ENCODE measurements at regions not wholly inside any gene's neighbourhood (a gene's known extent, or its start where the extent isn't known, plus 50 kb on each side); places are given as distances from the start of the nearest gene placed in this dataset.

- no peak overlapping the region for H3K4me3 ChIP-seq
- no peaks in the 10 kb centered on the region for H3K27me3 ChIP-seq
- TF ChIP-seq EP300 (IDR thresholded peaks at IDR 0.05) (no peak), POLR2AphosphoS5 (IDR thresholded peaks at IDR 0.05) (no peak), POLR2A (IDR thresholded peaks at IDR 0.05) (no peak), CTCF (IDR thresholded peaks at IDR 0.05) (no peak)
- no peaks in the 10 kb centered on the region for H3K36me3 ChIP-seq
- WGBS, 2 donors (ENCODE audit: low coverage in 1 of 2): 47 to 85% methylated on average over 1 of the region's 1 CpG
- peak overlapping the region in 1 of 4 donors; percentile 16 for H3K27ac ChIP-seq
- no peaks in the 10 kb centered on the region for H3K9me3 ChIP-seq
- ATAC-seq: no peak
- peaks cover 0 to 27% (median 11%) of the 10 kb centered on the region in 3 donors for H3K4me1 ChIP-seq
Observed at GRCh38 chr3:116815321-116815720, 105.7 kb downstream of the TUSC7 start.

DNA sequence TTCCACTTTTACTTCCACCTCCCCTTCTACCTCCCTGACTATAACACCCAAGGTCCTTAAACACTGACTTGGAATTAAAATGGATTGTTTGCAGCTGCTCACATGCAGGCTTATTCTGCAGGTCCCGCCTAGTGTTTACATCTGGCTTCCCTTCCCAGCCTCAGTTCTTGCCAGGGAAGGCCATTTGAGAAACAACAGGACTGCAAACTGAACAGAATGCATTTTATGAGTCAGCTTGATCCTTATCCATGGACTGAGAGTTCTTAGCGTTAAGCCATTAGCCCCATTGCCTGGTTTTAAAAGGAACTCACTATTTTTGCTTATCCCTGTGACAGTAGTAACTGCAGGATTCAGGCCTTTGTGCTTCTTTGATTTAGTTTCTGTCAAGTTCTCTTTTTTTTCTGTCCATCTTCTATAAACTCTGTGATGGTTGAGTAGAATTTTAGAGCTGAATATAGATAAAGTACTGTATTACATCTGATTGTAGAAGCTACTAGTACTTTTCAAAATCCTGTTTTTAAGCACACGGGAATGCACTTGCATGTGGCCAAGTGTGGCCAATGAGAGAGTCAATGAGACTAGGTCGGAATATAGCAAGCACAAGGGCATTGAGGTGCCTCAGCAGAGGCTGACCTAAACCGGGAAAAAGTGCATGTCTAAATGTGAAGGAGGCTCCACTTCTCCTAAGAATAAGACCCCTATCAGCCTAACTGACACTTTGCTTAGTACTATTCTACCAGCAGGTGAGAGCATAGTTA is 106.4 kb downstream of the TUSC7 start:
- Histone ChIP-seq H3K27me3 (no peaks in the 10 kb centered on the region), H3K27ac (peak overlapping the region; percentile 4 to 61 (median 34)), H3K9me3 (no peaks in the 10 kb centered on the region), H3K4me1 (peaks cover 0 to 27% (median 11%) of the 10 kb centered on the region in 3 donors), H3K36me3 (no peaks in the 10 kb centered on the region), H3K4me3 (no peak overlapping the region)
- WGBS, 2 donors (ENCODE audit: low coverage in 1 of 2): 18 to 19% methylated on average over 5 of the region's 5 CpGs
- TF ChIP-seq EP300 (IDR thresholded peaks at IDR 0.05) (no peak), POLR2AphosphoS5 (IDR thresholded peaks at IDR 0.05) (peak; percentile 86), POLR2A (IDR thresholded peaks at IDR 0.05) (no peak), CTCF (IDR thresholded peaks at IDR 0.05) (no peak)
- ATAC-seq: peak; percentile 73

GRCh38 chr3:116821371-116821770 is 111.8 kb downstream of the TUSC7 start:
- Histone ChIP-seq H3K4me1 (peaks cover 0 to 11% (median 3%) of the 10 kb centered on the region in 3 donors), H3K27ac (no peak overlapping the region), H3K9me3 (no peaks in the 10 kb centered on the region), H3K4me3 (no peak overlapping the region), H3K36me3 (no peaks in the 10 kb centered on the region), H3K27me3 (no peaks in the 10 kb centered on the region)
- 60 to 100% methylated on average over 1 of the region's 1 CpG for WGBS, 2 donors (ENCODE audit: low coverage in 1 of 2)
- no peak for TF ChIP-seq POLR2A (IDR thresholded peaks at IDR 0.05)
- no peak for ATAC-seq

- no peaks in the 10 kb centered on the region for H3K4me1 ChIP-seq
- H3K4me3 ChIP-seq: no peak overlapping the region
- no peaks in the 10 kb centered on the region for H3K27me3 ChIP-seq
- no peaks in the 10 kb centered on the region for H3K9me3 ChIP-seq
- ATAC-seq: no peak
- no peak overlapping the region for H3K27ac ChIP-seq
- WGBS, 2 donors (ENCODE audit: low coverage in 1 of 2): 83% methylated on average over 1 of the region's 1 CpG
- H3K36me3 ChIP-seq: no peaks in the 10 kb centered on the region
- TF ChIP-seq POLR2A (IDR thresholded peaks at IDR 0.05) (no peak), EP300 (IDR thresholded peaks at IDR 0.05) (no peak)
Observed at GRCh38 chr3:116824208-116824607, 114.6 kb downstream of the TUSC7 start.

GRCh38 chr3:116833202-116833601 is 123.6 kb downstream of the TUSC7 start:
- no peak for ATAC-seq
- H3K36me3 ChIP-seq: no peaks in the 10 kb centered on the region
- no peak overlapping the region for H3K27ac ChIP-seq
- TF ChIP-seq EP300 (IDR thresholded peaks at IDR 0.05) (no peak), POLR2AphosphoS5 (IDR thresholded peaks at IDR 0.05) (no peak), CTCF (IDR thresholded peaks at IDR 0.05) (no peak), POLR2A (IDR thresholded peaks at IDR 0.05) (no peak)
- no peak overlapping the region for H3K4me3 ChIP-seq
- H3K27me3 ChIP-seq: no peaks in the 10 kb centered on the region
- H3K4me1 ChIP-seq: no peaks in the 10 kb centered on the region
- no peaks in the 10 kb centered on the region for H3K9me3 ChIP-seq

- TF ChIP-seq POLR2A (IDR thresholded peaks at IDR 0.05) (no peak), EP300 (IDR thresholded peaks at IDR 0.05) (no peak), CTCF (IDR thresholded peaks at IDR 0.05) (no peak), POLR2AphosphoS5 (IDR thresholded peaks at IDR 0.05) (no peak)
- WGBS, 2 donors (ENCODE audit: low coverage in 1 of 2): 89 to 100% methylated on average over 1 of the region's 1 CpG
- no peak overlapping the region for H3K27ac ChIP-seq
- no peaks in the 10 kb centered on the region for H3K27me3 ChIP-seq
- no peak overlapping the region for H3K4me3 ChIP-seq
- ATAC-seq: no peak
- no peaks in the 10 kb centered on the region for H3K4me1 ChIP-seq
- H3K36me3 ChIP-seq: no peaks in the 10 kb centered on the region
- H3K9me3 ChIP-seq: no peaks in the 10 kb centered on the region
Observed at GRCh38 chr3:116834816-116835215, 125.2 kb downstream of the TUSC7 start.
